Epithelial cell of esophagus (primary cell): ENCODE measurements at regions not wholly inside any gene's neighbourhood (a gene's known extent, or its start where the extent isn't known, plus 50 kb on each side); places are given as distances from the start of the nearest gene placed in this dataset.
A peak's percentile ranks its signal among the peaks of the same experiment; 100 is the strongest.

Source experiments
- DNase-seq: peaks from one replicate; pipeline ENCODE4 v3.0.0; 2010; ENCODE audit warnings: low read depth
- H3K4me3 ChIP-seq: 2 replicates; pipeline ENCODE4 v1.5.1; 2011; ENCODE audit warnings: mild to moderate bottlenecking, low read length, control low read depth
- TF ChIP-seq, protein P1 (sequence below): IDR thresholded peaks from 2 replicates; pipeline ENCODE4 v1.5.1; 2011; ENCODE audit warnings: low read depth, mild to moderate bottlenecking, low read length, control low read depth, inconsistent platforms; ENCODE audit not compliant: insufficient read depth; ENCODE audit errors: missing control alignments

DNA sequence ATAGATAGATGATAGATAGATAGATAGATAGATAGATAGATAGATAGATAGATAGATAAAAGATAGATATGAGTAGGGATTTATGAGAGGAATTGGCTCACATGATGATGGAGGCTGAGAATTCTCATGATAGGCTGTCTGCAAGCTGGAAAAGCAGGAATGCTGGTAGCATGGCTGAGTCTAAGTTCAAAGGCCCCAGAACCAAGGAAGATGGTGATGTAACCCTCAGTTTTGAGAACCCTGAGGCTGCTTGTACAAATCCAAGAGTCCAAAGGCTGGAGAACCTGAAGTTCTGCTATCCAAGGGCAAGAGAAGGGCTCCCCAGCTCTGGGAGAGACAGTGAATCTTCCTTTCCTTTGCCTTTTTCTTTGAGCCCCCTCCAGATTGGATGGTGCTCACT is 210.8 kb downstream of the RFPL4B start:
- TF ChIP-seq, protein P1, sequence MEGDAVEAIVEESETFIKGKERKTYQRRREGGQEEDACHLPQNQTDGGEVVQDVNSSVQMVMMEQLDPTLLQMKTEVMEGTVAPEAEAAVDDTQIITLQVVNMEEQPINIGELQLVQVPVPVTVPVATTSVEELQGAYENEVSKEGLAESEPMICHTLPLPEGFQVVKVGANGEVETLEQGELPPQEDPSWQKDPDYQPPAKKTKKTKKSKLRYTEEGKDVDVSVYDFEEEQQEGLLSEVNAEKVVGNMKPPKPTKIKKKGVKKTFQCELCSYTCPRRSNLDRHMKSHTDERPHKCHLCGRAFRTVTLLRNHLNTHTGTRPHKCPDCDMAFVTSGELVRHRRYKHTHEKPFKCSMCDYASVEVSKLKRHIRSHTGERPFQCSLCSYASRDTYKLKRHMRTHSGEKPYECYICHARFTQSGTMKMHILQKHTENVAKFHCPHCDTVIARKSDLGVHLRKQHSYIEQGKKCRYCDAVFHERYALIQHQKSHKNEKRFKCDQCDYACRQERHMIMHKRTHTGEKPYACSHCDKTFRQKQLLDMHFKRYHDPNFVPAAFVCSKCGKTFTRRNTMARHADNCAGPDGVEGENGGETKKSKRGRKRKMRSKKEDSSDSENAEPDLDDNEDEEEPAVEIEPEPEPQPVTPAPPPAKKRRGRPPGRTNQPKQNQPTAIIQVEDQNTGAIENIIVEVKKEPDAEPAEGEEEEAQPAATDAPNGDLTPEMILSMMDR: no peak
- DNase-seq: no peak

DNA sequence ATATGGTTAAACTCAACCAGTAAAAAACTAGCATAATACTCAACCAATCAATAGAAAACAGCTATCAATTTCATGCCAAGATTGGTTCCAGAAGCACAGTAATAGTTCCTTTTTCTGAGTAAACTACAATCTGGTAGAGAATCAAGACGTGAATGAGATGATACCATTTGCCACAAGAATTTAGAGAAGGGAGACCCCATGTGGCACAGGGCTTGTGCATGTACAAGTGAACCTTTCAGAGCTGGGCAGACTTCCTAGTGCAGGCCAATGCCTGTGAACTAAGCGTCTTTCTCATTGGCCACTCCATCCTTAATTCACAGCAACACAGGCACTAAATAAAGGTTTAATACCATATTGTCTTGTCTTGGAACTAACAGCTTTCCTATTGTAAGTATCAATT is 213.5 kb downstream of the RFPL4B start:
- TF ChIP-seq, protein P1: no peak
- no peak for DNase-seq
- H3K4me3 ChIP-seq: no peak overlapping the region

More for the DNA sequence above, 210.8 kb downstream of the RFPL4B start:
- no peak overlapping the region for H3K4me3 ChIP-seq

- no peak for DNase-seq
- H3K4me3 ChIP-seq: no peak overlapping the region
- TF ChIP-seq, protein P1: no peak
Measured at GRCh38 chr6:112562301-112563231, 215.4 kb downstream of the RFPL4B start.

- DNase-seq: no peak
- TF ChIP-seq, protein P1: no peak
- H3K4me3 ChIP-seq: no peak overlapping the region
Measured at GRCh38 chr6:112563368-112563767, 216.2 kb downstream of the RFPL4B start.

DNA sequence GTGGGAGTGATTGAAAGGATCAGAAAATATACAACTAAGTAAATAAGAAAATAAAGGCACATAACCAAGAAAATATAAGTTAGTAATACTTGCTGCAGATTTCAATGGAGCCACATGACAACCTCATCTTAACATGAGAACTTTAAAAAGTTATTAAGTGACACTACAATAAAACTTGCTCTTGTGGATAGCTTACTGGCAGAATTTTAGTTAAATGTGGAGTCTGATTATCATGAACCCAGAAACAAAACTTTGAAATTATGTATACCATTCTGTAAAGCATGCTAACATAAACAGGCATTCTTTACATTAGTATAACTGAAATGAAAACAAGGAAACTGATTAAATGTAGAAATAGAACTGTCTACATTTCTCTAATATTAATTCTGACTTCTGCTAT is 220.9 kb downstream of the RFPL4B start:
- TF ChIP-seq, protein P1: no peak
- no peak overlapping the region for H3K4me3 ChIP-seq
- no peak for DNase-seq

DNA sequence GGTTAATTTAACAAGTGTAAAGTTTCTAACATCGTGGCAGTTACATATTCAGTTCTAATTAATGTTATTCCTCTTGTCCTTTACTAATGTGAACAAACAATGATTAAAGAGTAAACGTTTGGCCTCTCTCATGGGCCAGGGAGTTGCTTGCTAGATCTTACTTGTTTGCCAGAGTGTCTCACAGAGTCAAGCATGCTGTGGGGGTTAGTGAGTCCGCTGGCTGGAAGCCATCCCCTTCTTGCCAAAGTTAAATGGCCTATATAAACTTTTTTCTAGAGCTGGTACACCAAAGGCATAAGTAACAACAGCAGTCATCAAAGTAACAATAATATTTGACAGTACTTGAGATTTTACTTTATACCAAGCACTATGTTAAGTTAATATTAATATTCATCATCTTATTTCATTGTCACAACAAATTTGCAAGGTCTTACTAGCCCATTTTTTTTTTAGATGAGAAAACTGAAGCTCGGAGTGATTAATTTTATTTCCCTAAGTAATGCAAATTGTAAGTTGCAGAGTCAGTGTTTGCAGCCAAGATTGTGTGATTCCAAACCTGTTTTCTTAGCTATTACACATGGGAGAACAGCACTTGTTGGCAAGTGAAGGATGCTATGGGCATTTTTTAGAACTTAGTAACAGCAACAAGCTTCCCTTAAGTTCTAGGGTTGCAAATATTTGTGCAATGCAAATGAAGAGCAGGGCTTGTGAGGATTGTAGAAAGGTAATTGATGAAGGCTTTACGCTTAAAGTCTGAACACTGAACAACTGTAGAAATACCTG is 224.5 kb downstream of the RFPL4B start:
- DNase-seq: peak; percentile 33
- TF ChIP-seq, protein P1: no peak
- no peak overlapping the region for H3K4me3 ChIP-seq
